ENCODE measurements at regions not wholly inside any gene's neighbourhood (a gene's known extent, or its start where the extent isn't known, plus 50 kb on each side); places are given as distances from the start of the nearest gene placed in this dataset.

DNA sequence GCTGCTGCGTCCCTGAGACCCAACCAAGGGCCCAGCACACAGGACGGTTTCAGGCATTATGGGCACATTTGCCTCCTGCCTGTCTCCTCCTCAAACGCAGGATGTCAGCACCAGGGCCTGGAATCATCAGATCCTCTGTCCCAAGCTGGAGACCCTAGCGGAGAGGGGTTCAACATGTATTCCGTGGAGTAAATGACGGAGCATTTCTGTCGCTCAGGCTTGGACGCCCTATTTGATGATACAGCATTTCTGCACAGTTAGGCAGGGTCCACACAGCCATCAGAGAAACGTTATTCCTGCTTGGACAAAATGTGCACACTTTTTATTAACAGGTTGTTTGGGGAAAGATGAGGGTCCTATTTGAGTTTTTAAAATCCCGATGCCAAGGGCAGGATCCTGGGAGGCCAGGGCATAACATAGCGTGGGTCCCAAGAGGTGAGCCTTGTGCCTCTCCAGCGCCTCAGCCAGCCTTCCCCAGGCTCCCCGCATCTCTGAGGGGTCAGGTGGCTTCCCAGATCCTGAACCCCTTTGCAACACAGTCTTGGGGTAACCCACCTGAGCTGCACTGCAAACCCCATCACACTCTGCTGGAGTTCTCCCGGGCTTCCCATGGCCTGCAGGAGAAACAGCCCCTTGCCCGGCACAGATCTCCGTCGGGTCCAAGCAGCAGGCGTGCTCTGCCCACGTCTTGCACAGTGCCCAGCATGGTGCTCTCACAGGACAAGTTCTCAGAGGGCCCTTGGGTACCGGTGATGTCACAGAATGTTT lies 319.7 kb upstream of the MYT1L start:
- H3K36me3 ChIP-seq, result no peaks in the 10 kb centered on the region
- no peak overlapping the region for H3K4me3 ChIP-seq
- TF ChIP-seq POLR2A (IDR thresholded peaks at IDR 0.05) (no peak), POLR2AphosphoS5 (IDR thresholded peaks at IDR 0.05) (no peak)
- TF ChIP-seq, protein P1, sequence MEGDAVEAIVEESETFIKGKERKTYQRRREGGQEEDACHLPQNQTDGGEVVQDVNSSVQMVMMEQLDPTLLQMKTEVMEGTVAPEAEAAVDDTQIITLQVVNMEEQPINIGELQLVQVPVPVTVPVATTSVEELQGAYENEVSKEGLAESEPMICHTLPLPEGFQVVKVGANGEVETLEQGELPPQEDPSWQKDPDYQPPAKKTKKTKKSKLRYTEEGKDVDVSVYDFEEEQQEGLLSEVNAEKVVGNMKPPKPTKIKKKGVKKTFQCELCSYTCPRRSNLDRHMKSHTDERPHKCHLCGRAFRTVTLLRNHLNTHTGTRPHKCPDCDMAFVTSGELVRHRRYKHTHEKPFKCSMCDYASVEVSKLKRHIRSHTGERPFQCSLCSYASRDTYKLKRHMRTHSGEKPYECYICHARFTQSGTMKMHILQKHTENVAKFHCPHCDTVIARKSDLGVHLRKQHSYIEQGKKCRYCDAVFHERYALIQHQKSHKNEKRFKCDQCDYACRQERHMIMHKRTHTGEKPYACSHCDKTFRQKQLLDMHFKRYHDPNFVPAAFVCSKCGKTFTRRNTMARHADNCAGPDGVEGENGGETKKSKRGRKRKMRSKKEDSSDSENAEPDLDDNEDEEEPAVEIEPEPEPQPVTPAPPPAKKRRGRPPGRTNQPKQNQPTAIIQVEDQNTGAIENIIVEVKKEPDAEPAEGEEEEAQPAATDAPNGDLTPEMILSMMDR (IDR thresholded peaks at IDR 0.05 in 8 of 11, conservative IDR thresholded peaks at IDR 0.05 in 3 of 11), result no peak
- no peak overlapping the region for H3K27ac ChIP-seq
- H3K9me3 ChIP-seq, result peaks cover 0 to 8% (median 0%) of the 10 kb centered on the region in 8 donors
- H3K4me1 ChIP-seq, result no peaks in the 10 kb centered on the region
- H3K27me3 ChIP-seq (replicated peaks in 1 of 7), result peaks cover 0 to 26% (median 0%) of the 10 kb centered on the region in 7 donors
- intact Hi-C loops (cut with DNase I; ENCODE audit: low total_unique reads), result no loop called here
- peak; percentile 58 for DNase-seq
- WGBS, 5 donors, result 86 to 95% (median 91%) methylated on average over 19 to 20 of the region's 20 CpGs

DNA sequence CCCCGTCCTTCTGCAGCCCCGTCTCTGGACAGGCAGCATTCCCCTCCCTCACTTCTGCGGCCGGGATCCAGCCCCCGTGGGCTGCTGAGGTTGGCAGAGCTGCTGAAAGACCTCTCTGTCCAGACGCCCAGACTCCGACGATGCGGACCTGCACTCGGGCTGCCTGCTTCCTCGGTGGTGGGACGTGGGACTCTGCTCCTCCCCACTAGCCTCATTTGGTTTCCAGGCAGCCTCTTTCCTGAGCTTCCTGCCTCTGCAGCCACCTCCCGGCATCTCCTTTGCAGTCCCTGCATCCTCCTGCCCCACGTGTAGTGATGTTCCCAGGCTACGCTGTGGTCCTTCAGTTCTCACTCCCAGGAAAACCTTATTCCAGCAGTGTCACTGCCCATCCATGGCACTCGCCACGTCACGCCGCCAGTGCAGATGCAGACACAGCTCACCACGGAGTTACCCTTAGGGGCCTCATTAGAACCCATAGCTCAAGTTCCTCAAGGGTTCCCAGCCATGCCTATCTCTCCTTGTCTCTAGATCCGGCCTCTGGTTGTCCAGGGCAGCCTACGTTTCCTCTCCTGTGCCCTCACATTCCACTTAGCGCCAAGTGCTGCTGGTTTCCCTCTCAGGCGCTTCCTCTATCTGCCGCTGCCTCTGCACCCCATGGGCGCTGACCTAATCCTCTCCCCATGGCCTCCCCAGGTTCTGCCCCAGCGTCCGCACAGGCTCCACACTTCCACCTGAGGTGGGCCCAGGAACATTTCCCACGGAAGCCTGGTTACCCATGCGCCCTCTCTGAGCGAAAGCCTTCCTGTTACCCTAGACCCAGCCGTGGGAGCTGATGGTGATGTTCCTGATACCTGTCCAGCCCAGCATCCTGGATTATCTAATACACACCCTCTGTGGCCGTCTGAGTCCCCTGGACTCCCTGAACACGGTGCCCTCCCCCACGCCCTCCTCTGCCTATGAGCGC lies 318.3 kb upstream of the MYT1L start:
- Histone ChIP-seq H3K4me1 (no peaks in the 10 kb centered on the region), H3K27me3 (replicated peaks in 1 of 7) (peaks cover 0 to 33% (median 0%) of the 10 kb centered on the region in 7 donors), H3K36me3 (no peaks in the 10 kb centered on the region), H3K4me3 (no peak overlapping the region), H3K27ac (no peak overlapping the region), H3K9me3 (peaks cover 0 to 8% (median 0%) of the 10 kb centered on the region in 8 donors)
- TF ChIP-seq, protein P1 (IDR thresholded peaks at IDR 0.05 in 8 of 11, conservative IDR thresholded peaks at IDR 0.05 in 3 of 11), result no peak
- no peak for TF ChIP-seq POLR2A (IDR thresholded peaks at IDR 0.05)
- TF ChIP-seq POLR2AphosphoS5 (IDR thresholded peaks at IDR 0.05), result no peak
- peak; percentile 65 for DNase-seq
- 79 to 88% (median 84%) methylated on average over 36 of the region's 36 CpGs for WGBS, 5 donors
- intact Hi-C loops (cut with DNase I; ENCODE audit: low total_unique reads), result no loop called here

DNA sequence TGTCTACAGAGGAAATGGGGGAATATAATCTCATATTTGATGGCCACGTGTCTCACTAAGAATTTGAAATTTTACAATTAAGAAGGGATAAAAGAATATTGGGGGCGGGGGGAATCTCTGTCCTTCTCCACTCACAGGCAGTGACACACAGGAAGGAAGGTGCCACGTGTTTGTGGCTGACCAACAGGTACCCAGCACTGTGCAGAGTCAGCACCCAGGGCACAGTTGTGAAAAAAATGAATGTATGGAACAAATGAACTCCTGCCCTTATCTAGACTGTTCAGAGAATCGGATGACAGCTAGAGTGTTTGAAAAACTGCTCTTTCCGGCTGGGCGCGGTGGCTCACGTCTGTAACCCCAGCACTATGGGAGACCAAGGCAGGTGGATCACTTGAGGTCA lies 317.0 kb upstream of the MYT1L start:
- 79 to 85% (median 81%) methylated on average over 8 of the region's 8 CpGs for WGBS, 5 donors
- intact Hi-C loops (cut with DNase I; ENCODE audit: low total_unique reads), result no loop called here

More for the DNA sequence above, 317.0 kb upstream of the MYT1L start:
- DNase-seq, result no peak
- TF ChIP-seq POLR2AphosphoS5 (IDR thresholded peaks at IDR 0.05) (no peak), POLR2A (IDR thresholded peaks at IDR 0.05) (no peak)
- TF ChIP-seq, protein P1 (IDR thresholded peaks at IDR 0.05 in 8 of 11, conservative IDR thresholded peaks at IDR 0.05 in 3 of 11), result no peak
- no peaks in the 10 kb centered on the region for H3K4me1 ChIP-seq
- H3K4me3 ChIP-seq, result no peak overlapping the region
- H3K27ac ChIP-seq, result no peak overlapping the region
- no peaks in the 10 kb centered on the region for H3K36me3 ChIP-seq
- peaks cover 0 to 8% (median 0%) of the 10 kb centered on the region in 8 donors for H3K9me3 ChIP-seq
- peaks cover 0 to 33% (median 0%) of the 10 kb centered on the region in 7 donors for H3K27me3 ChIP-seq (replicated peaks in 1 of 7)

All from spleen (tissue), 11 donors.